Activated CD4-positive, alpha-beta memory T cell treated with anti-CD3 and anti-CD28 coated beads, Interleukin-2, amount 10 ng/mL, durations not matched to agents 7 days and 5 days (primary cell): ENCODE measurements at regions not wholly inside any gene's neighbourhood (a gene's known extent, or its start where the extent isn't known, plus 50 kb on each side); places are given as distances from the start of the nearest gene placed in this dataset.

Experiments used
- CTCF ChIA-PET: fragments of 350-600 bp; sonication (Branson Sonifier 250); formaldehyde crosslinking; loops from one replicate; lab custom pipeline; 2021; ENCODE audit warnings: antibody characterized with exemption, inconsistent platforms; lab: Charles Lee
- POLR2A ChIA-PET: fragments of 350-600 bp; sonication (Branson Sonifier 250); formaldehyde crosslinking; loops from one replicate; lab custom pipeline; 2021; ENCODE audit warnings: antibody characterized with exemption; lab: Charles Lee
- DNase-seq: peaks from one replicate; pipeline ENCODE4 v3.0.0-alpha.2; 2020
- H3K27ac Mint-ChIP-seq: one replicate; pipeline ENCODE4 v1.8.0; 2021; ENCODE audit warnings: mild to moderate bottlenecking, mixed read lengths
- H3K27me3 Mint-ChIP-seq: one replicate; pipeline ENCODE4 v1.8.0; 2021; ENCODE audit warnings: mixed read lengths
- H3K36me3 Mint-ChIP-seq: one replicate; pipeline ENCODE4 v1.8.0; 2021; ENCODE audit warnings: low read depth, mixed read lengths
- H3K4me1 Mint-ChIP-seq: one replicate; pipeline ENCODE4 v1.8.0; 2021; ENCODE audit warnings: mixed read lengths
- H3K4me3 Mint-ChIP-seq: one replicate; pipeline ENCODE4 v1.8.0; 2021; ENCODE audit warnings: mild to moderate bottlenecking, mixed read lengths
- H3K9me3 Mint-ChIP-seq: one replicate; pipeline ENCODE4 v1.8.0; 2021; ENCODE audit warnings: mixed read lengths

DNA sequence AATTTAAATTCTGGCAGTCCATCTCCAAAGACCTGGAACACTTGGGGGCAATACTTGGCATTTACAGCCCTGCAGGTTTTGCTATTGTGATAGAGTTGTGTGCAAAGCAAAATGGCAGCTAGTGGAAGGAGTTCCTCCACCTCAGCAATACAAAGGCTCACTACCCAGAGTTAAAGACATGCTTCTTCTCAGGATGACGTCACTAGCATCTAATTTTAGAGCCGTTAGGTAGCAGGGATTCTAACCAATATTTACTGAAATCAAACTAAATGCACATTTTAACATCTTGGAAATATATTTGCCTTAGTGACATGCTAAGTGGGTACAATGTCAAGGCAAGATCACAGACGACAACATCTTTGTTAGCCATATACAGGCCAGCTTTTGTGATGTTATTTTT is 261.6 kb downstream of the MAN2A1 start:
- Mint-ChIP-seq H3K4me3 (no peak overlapping the region), H3K9me3 (no peaks in the 10 kb centered on the region), H3K4me1 (peaks cover 2% of the 10 kb centered on the region), H3K36me3 (no peaks in the 10 kb centered on the region), H3K27me3 (no peaks in the 10 kb centered on the region), H3K27ac (no peak overlapping the region)
- ChIA-PET POLR2A (no interaction called here), CTCF (no interaction called here)
- no peak for DNase-seq

DNA sequence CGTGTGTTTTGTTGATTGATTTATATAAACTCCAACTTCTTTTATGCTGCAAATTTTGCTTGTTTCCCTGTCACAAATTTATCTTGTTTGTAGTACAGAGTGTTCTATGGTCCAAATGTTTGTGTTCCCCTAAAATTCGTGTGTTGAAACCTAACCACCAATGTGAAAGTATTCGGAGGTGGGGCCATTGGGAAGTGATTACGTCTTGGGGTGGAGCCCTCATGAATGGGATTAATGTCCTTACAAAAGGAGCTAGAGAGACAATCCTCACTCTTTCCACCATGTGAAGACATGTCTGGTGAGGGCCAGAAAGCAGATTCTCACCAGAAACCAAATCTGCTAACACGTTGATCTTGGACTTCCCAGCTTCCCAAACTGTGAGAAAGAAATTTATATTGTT is 262.0 kb downstream of the MAN2A1 start:
- CTCF ChIA-PET: no interaction called here

DNA sequence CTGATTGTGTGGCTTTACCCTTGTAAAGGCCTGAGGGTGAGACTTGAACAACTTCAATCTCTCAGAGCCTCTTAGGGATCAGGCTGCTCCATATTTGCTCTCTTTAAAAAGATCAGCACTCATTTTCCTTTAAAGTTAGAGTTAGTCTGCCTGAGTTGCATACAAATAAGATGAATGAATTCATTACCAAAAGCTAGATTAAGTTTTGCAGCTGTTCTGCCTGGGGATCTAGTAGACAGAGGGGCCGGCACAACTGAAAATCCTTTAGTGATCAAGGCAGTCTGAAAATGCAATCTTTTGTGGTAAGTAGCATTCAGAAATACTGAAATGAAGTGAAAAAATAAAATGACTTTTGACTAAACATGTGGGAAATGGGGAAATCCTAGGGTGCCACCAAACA is 264.0 kb downstream of the MAN2A1 start:
- POLR2A ChIA-PET: no interaction called here
- H3K36me3 Mint-ChIP-seq: no peaks in the 10 kb centered on the region
- H3K4me3 Mint-ChIP-seq: no peak overlapping the region
- no peak for DNase-seq
- no peaks in the 10 kb centered on the region for H3K27me3 Mint-ChIP-seq
- no peaks in the 10 kb centered on the region for H3K9me3 Mint-ChIP-seq
- H3K27ac Mint-ChIP-seq: no peak overlapping the region
- no peaks in the 10 kb centered on the region for H3K4me1 Mint-ChIP-seq
- CTCF ChIA-PET: no interaction called here

More for the DNA sequence above, 262.0 kb downstream of the MAN2A1 start:
- H3K27ac Mint-ChIP-seq: no peak overlapping the region
- no peaks in the 10 kb centered on the region for H3K36me3 Mint-ChIP-seq
- no peaks in the 10 kb centered on the region for H3K4me1 Mint-ChIP-seq
- H3K27me3 Mint-ChIP-seq: no peaks in the 10 kb centered on the region
- POLR2A ChIA-PET: no interaction called here
- DNase-seq: no peak
- no peak overlapping the region for H3K4me3 Mint-ChIP-seq
- no peaks in the 10 kb centered on the region for H3K9me3 Mint-ChIP-seq

DNA sequence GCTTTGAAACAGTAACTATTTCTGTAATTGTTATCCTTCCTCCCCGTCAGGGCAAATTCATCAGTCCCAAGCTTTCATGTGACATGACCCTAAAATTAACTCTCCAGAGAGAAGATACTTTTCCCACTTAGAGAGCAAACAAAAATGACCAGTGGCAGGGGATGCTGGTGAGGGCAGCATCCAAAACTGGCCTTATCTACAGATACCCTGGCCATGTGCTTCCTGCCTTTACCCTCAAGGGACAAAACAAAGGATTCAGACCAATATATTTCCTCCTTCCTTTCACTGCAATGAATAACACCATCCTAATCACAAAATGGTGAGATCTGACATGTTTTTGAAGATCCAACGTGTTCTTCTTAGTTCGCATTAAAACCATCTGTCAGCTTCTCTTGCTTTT is 267.2 kb downstream of the MAN2A1 start:
- DNase-seq: no peak
- Mint-ChIP-seq H3K27ac (no peak overlapping the region), H3K9me3 (no peaks in the 10 kb centered on the region), H3K36me3 (no peaks in the 10 kb centered on the region), H3K4me3 (no peak overlapping the region), H3K4me1 (no peaks in the 10 kb centered on the region), H3K27me3 (no peaks in the 10 kb centered on the region)
- ChIA-PET CTCF (no interaction called here), POLR2A (no interaction called here)

DNA sequence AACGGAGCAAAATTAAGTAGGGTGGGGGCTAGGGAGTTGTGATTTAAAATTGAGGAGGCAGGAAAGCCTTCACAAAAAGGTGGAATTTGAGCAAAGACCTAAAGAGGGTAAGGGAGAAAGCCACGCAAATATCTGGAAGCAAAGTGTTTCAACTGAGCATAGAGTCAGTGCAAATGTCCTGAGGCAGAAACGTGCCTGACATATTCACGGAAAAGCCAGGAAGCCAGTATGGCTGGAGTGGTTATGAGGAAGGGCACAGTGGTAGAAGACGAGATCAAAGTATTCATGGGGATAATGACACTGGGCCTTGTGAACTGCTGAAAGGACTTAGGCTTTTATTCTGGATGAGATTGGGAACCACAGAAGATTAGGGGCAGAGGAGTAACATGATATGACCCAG is 268.4 kb downstream of the MAN2A1 start:
- no peaks in the 10 kb centered on the region for H3K9me3 Mint-ChIP-seq
- H3K4me3 Mint-ChIP-seq: no peak overlapping the region
- ChIA-PET CTCF (no interaction called here), POLR2A (no interaction called here)
- no peak overlapping the region for H3K27ac Mint-ChIP-seq
- no peaks in the 10 kb centered on the region for H3K36me3 Mint-ChIP-seq
- DNase-seq: no peak
- no peaks in the 10 kb centered on the region for H3K4me1 Mint-ChIP-seq
- H3K27me3 Mint-ChIP-seq: no peaks in the 10 kb centered on the region

DNA sequence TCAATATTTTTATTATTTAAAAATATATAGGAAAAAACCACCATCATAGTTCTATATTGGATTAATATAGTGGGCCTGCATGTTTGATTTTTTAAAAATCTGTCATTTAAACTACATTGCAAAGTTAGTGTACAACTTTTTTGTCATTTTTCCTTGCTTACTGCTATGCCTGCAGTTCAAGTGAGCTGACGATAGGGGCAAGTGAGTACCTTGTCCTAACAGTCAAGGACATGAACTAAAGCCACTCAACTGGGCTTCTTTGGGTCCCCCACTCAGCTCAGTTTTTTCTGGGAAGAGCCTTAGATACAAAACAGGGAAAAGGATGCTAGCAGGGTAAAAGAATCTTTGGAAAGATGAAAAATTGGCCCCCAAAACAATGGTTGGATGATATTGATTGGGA is 269.9 kb downstream of the MAN2A1 start:
- no peaks in the 10 kb centered on the region for H3K9me3 Mint-ChIP-seq
- DNase-seq: no peak
- no peaks in the 10 kb centered on the region for H3K4me1 Mint-ChIP-seq
- CTCF ChIA-PET: no interaction called here
- POLR2A ChIA-PET: no interaction called here
- no peak overlapping the region for H3K27ac Mint-ChIP-seq
- H3K36me3 Mint-ChIP-seq: no peaks in the 10 kb centered on the region
- H3K27me3 Mint-ChIP-seq: no peaks in the 10 kb centered on the region
- H3K4me3 Mint-ChIP-seq: no peak overlapping the region

DNA sequence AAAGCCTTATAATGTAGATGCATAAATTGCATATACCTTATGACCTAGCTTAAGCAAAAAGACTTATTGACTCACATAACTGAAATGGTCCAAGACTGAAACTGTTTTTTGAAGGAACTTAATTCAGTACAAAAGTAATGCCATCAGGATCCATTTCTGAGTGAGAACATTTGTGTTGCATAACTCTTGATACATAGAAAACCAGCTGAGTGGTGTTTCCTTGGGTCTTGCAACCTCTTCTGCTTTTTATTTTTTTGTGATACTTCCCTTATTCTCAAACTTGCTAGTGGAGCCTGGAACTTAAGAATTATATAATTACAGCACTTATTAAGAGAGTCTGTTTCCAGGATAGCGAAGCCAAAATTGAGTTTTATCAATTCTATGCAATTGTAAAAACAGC is 272.0 kb downstream of the MAN2A1 start:
- no peaks in the 10 kb centered on the region for H3K4me1 Mint-ChIP-seq
- H3K4me3 Mint-ChIP-seq: no peak overlapping the region
- no peaks in the 10 kb centered on the region for H3K27me3 Mint-ChIP-seq
- no peak overlapping the region for H3K27ac Mint-ChIP-seq
- ChIA-PET CTCF (no interaction called here), POLR2A (no interaction called here)
- no peaks in the 10 kb centered on the region for H3K9me3 Mint-ChIP-seq
- no peaks in the 10 kb centered on the region for H3K36me3 Mint-ChIP-seq
- no peak for DNase-seq

DNA sequence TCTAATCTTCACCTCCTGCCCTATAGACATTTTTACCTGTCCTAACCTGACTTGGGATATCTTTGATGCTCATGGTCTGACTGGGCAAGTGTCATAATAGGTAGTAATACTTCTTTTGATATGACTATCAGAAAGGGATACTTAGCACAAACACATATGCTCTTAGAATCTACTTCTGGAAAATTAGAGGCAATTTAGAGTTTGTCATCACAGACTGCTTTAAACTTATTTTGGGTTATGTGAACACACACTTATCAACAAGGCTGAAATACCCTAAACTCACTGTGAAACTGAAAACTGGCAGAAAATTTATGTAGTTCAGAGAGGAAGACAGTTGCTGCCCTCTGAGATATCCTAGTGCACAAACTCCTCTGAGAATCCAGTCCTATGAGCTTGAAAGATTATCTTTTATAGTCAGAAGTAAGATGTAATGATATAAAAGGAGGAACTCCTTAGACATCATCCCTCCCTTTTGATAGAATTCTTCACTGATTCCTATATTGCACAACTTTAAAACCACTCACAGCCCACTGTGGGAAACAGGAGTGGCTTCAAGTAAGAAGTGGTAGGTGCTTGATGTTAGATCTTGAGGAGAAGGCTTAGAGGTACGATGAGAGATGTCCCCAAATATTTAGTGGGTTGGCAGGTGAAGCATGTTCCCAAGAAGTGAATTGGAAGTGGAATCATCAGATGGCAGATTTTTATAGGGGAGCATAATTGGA is 273.3 kb downstream of the MAN2A1 start:
- H3K27me3 Mint-ChIP-seq: no peaks in the 10 kb centered on the region
- H3K9me3 Mint-ChIP-seq: no peaks in the 10 kb centered on the region
- no peak for DNase-seq
- H3K36me3 Mint-ChIP-seq: no peaks in the 10 kb centered on the region
- CTCF ChIA-PET: no interaction called here
- no peak overlapping the region for H3K27ac Mint-ChIP-seq
- no peaks in the 10 kb centered on the region for H3K4me1 Mint-ChIP-seq
- POLR2A ChIA-PET: no interaction called here
- H3K4me3 Mint-ChIP-seq: no peak overlapping the region

DNA sequence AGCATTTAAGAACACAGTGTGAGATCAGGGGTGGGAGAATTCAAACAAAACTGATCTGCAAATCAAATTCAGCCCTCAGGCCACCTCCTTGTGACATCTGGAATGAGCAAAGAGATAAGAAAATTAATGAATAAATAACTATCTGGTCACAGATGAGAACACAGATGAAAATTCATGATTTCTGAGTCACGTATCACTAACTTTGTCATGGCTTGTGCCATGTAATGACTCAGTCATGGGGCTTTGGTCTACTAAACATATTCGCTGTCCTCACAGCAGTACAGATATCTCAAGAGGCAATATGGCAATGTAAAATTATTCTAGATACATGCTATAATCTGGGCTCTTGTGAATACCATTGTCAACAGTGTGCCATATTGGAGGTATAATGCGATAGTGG is 274.4 kb downstream of the MAN2A1 start:
- CTCF ChIA-PET: no interaction called here
- Mint-ChIP-seq H3K4me3 (no peak overlapping the region), H3K4me1 (no peaks in the 10 kb centered on the region), H3K9me3 (no peaks in the 10 kb centered on the region), H3K27ac (no peak overlapping the region), H3K27me3 (no peaks in the 10 kb centered on the region), H3K36me3 (no peaks in the 10 kb centered on the region)
- no peak for DNase-seq
- POLR2A ChIA-PET: no interaction called here

DNA sequence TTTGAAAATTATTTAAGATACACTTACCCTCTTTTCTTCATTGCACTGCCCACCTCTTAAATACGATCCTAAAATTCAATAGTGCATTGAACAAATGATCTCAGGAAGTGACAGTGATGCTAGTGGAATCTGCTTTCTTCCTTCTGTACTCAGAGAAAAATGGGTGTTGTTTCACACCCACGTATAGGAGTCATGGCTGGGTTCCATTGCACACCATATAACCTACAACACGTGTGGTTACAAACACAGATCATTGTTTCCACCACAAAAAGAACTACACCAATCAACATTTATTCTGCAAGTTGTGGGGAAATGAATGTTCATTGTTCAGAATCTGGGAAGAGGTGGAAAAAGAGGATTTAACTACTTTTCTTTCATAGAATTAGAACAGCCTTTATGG is 275.9 kb downstream of the MAN2A1 start:
- Mint-ChIP-seq H3K36me3 (no peaks in the 10 kb centered on the region), H3K9me3 (no peaks in the 10 kb centered on the region), H3K4me3 (no peak overlapping the region), H3K4me1 (no peaks in the 10 kb centered on the region), H3K27ac (no peak overlapping the region), H3K27me3 (no peaks in the 10 kb centered on the region)
- POLR2A ChIA-PET: no interaction called here
- CTCF ChIA-PET: no interaction called here
- DNase-seq: no peak

DNA sequence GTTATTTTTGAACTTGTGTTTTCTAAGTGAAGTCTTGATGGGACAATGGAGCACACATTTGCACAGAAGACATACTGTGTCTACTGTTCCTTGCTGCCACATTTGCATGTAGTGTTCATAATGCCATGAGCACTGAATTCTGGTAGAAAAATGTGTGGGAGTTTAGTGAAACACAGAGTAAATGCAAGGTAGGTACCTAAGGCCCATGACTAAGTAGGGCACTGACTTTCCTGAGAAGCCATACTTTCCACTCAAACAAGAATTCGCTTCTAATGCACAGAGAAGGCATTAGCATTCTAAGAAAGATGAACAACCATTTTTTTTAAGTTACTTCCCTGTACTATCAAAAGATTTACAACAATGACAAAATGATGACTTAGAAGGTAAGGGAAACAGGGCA is 282.2 kb downstream of the MAN2A1 start:
- H3K4me3 Mint-ChIP-seq: no peak overlapping the region
- POLR2A ChIA-PET: no interaction called here
- H3K27ac Mint-ChIP-seq: no peak overlapping the region
- no peaks in the 10 kb centered on the region for H3K9me3 Mint-ChIP-seq
- no peaks in the 10 kb centered on the region for H3K4me1 Mint-ChIP-seq
- DNase-seq: no peak
- no peaks in the 10 kb centered on the region for H3K27me3 Mint-ChIP-seq
- CTCF ChIA-PET: no interaction called here
- no peaks in the 10 kb centered on the region for H3K36me3 Mint-ChIP-seq

DNA sequence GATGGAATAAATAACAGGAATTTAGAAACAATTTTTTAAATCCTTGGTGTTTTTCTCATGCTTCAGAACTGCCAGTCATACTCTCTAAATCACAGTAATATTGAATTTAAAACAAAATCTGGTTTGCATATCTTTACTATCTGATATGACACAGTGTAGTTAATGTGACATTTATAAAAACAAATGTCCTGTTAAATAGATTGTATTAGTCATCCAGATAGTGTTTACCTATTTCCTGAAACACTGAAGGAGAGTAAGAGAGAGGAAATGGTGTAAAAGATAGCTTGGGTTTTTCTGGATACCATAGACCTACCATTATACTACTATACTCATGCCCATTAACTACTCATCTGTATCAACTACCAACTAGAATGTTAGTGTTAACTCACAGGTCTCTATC is 292.3 kb downstream of the MAN2A1 start:
- DNase-seq: no peak
- Mint-ChIP-seq H3K4me1 (no peaks in the 10 kb centered on the region), H3K27ac (no peak overlapping the region), H3K36me3 (no peaks in the 10 kb centered on the region), H3K9me3 (no peaks in the 10 kb centered on the region), H3K4me3 (no peak overlapping the region), H3K27me3 (peaks cover 1% of the 10 kb centered on the region)
- CTCF ChIA-PET: no interaction called here
- POLR2A ChIA-PET: no interaction called here

DNA sequence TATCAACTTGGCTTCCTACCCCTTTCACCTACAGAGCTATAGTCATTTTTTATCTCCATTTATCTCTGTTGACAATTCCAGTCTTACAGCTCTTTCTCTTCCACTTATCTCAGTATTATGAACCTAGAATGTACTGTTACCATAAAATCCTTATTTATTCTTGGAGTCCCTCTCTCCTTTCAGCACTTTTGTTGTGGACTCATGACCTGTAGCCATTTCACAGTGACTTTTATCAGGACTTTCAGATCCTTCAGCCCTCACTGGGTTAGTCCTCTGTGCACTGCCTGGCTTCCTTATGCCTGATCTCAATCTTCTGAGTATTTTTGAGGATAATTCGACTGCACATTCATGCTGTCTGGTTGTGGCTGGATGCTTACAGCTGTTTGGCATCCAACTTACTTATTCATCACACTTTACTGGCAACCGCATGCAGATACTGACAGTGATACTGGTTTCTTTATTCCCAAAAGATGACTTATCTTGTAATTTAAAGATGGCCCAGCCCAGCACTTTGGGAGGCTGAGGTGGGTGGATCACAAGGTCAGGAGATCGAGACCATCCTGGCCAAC is 293.3 kb downstream of the MAN2A1 start:
- Mint-ChIP-seq H3K4me1 (no peaks in the 10 kb centered on the region), H3K9me3 (no peaks in the 10 kb centered on the region), H3K27me3 (peaks cover 1% of the 10 kb centered on the region), H3K27ac (no peak overlapping the region), H3K4me3 (no peak overlapping the region), H3K36me3 (no peaks in the 10 kb centered on the region)
- no peak for DNase-seq
- ChIA-PET CTCF (no interaction called here), POLR2A (no interaction called here)

DNA sequence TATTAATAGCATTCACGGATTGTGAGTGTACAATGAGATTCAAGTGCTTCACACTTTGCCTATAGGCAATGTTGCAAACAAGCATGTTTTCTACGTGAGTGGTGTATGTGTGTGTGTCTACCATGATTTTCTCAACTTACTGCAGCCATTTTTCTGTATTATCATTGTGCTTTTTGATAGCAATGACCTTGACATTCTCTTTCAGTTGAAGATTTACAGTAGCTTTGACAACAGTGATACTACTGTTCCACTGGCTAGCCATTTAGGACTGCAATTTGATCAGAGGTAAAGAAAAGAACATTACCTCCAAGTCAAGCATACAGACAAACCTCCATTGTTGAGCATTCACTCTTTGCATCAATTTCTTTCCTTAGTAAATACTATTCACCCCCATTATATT is 297.0 kb downstream of the MAN2A1 start:
- Mint-ChIP-seq H3K4me3 (no peak overlapping the region), H3K9me3 (no peaks in the 10 kb centered on the region), H3K27ac (no peak overlapping the region), H3K4me1 (no peaks in the 10 kb centered on the region), H3K27me3 (no peaks in the 10 kb centered on the region), H3K36me3 (no peaks in the 10 kb centered on the region)
- DNase-seq: no peak
- ChIA-PET CTCF (no interaction called here), POLR2A (no interaction called here)
